GM23248 (cell line): ENCODE measurements at regions not wholly inside any gene's neighbourhood (a gene's known extent, or its start where the extent isn't known, plus 50 kb on each side); places are given as distances from the start of the nearest gene placed in this dataset.

Experiments
- EZH2 ChIP-seq: fragments of 200-600 bp; sonication (generic); IDR thresholded peaks from 2 replicates; pipeline ENCODE4 v1.6.1; 2018; ENCODE audit warnings: antibody characterized with exemption, mild to moderate bottlenecking; ENCODE audit not compliant: insufficient read depth, poor library complexity, severe bottlenecking
- EZH2phosphoT487 ChIP-seq: fragments of 200-600 bp; sonication (generic); IDR thresholded peaks from 2 replicates; pipeline ENCODE4 v1.6.1; 2018; ENCODE audit warnings: antibody characterized with exemption, moderate library complexity, mild to moderate bottlenecking, low read depth; ENCODE audit not compliant: insufficient read depth

DNA sequence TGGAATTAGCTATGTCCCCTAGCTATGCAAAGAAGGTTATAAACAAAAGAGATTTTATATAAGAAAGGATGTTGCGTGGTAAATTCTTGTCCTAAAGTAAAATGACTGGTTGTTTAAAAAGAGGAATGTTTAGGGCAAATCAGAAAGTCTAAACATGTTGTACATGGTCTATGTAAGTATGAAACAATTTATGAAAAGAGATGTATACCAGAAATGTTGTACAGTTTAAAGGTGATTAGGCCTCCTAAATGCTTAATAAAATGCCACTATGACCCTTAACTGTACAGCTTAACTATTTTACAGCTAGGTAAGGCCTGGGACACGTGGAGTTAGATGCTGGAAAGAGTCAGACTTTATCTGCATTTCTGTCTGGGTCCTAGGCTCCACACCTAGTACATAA, 775.9 kb upstream of the KLHL1 start:
- TF ChIP-seq EZH2 (no peak), EZH2phosphoT487 (no peak)
